ENCODE measurements at regions not wholly inside any gene's neighbourhood (a gene's known extent, or its start where the extent isn't known, plus 50 kb on each side); places are given as distances from the start of the nearest gene placed in this dataset.
"Not testable (repeated sequence)": the region's sequence is repeated elsewhere in the genome, so short reads cannot be mapped to it uniquely, and the experiment has no call there.

GRCh38 chr5:2569176-2569575 lies 182.3 kb downstream of the IRX2 start:
- DNase-seq: no peak

GRCh38 chr5:2566284-2566683 lies 185.2 kb downstream of the IRX2 start:
- no peak for DNase-seq

- DNase-seq: no peak
Measured at GRCh38 chr5:2565147-2565546, 186.3 kb downstream of the IRX2 start.

DNA sequence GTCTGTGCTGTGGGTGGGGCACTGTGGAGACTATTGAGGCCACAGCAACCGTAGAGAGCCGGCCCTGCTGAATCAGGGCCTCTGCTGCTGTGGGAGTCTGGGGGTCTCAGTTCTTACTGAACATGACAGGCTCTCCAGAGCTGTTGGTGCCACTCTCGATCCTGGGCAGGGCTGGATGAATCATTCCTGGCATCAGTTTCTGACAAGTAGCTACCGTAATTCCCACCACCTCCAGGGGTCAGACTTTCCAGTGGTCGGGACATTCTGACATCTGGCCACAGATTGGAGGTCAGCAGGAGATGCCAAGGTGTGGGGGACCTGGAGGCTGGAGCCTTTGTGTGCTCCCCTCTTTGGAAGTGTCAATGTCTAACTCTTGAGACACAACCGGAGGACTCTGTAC lies 188.4 kb downstream of the IRX2 start:
- DNase-seq: no peak

GRCh38 chr5:2562036-2562435 lies 189.4 kb downstream of the IRX2 start:
- DNase-seq: no peak

- no peak for DNase-seq
Measured at GRCh38 chr5:2560435-2560834, 191.0 kb downstream of the IRX2 start.

- no peak for DNase-seq
Measured at GRCh38 chr5:2557435-2557834, 194.0 kb downstream of the IRX2 start.

- DNase-seq: no peak
Measured at GRCh38 chr5:2556375-2556966, 195.0 kb downstream of the IRX2 start.

DNA sequence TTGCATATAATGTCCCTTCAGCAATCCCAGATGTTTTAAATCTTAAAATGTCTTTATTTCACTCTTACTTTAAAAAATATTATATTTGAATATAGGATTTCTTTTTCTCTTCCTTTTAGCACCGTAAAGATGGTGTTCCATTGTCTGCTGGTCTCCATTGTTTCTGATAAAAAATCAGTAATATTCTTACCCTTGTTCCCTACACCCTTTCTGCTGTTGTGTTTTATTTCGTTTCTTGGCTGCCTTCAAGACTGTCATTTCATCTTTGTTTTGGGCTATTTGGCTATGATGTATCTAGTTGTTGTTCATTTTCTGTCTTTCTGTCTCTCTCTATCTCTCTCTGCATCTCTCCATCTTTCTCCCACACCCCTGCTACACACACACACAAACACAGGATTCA lies 197.9 kb downstream of the IRX2 start:
- no peak for DNase-seq

GRCh38 chr5:2550509-2550908 lies 201.0 kb downstream of the IRX2 start:
- no peak for DNase-seq

- DNase-seq: no peak
Measured at GRCh38 chr5:2549900-2550299, 201.6 kb downstream of the IRX2 start.

- DNase-seq: no peak
Measured at GRCh38 chr5:2549354-2549753, 202.1 kb downstream of the IRX2 start.

DNA sequence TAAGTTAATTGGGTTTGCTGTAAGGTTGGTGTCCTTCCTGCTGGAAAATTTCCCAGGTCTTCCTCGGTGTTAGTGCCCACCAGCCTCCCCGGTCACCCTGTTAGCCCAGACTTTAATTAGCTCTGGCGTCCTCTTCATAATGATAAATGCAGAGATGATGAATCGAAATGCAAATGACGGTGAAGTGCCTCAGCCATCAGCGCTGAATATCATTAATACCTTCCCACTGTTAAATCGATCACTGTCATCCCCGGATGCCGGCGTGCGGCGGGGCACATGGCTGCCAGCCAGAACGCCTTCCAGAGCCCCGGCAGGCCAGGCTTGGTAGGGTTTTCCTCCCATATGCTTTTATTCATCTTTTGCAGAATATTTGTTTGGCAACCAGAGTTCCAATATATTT lies 204.5 kb downstream of the IRX2 start:
- DNase-seq: no peak

DNA sequence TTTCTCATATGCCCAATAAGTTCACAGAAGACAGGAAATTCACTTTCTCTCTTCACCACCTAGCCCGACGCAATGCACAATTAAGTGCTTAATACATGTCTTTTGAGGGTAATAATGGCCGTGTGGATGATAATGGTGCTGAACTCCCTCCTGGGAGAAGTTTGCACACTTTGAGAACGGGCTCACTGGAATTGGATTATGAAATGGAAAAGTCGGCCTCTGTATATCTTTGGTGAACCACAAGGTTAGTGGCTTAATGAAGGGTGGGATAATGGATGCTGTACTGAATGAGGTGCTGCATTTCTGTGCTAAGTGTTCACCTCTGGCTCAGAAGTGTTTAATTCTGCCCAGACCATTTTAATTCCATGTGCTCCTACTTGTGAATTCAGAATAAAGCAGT lies 207.5 kb downstream of the IRX2 start:
- no peak for DNase-seq

- DNase-seq: no peak
Measured at GRCh38 chr5:2542821-2543220, 208.7 kb downstream of the IRX2 start.

DNA sequence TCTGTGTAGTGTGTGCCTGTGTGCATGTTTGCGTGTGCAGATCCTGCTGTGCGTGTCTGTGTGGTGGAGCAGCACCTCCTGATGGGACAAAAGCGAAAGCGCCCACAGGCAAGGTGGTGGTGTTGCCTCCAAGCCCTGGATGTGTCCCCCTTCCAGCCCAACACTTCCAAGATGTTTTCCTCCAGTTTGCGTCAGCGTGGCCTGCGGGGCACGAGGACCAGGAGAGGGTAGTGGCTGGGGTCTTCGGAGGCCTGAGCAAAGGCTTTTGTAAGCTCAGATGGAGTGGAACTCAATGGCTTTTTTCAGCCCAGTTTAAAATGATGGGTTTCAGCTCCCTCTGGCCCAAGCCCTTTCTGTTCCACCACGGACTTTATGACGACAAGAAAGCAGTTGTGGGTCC lies 209.5 kb downstream of the IRX2 start:
- no peak for DNase-seq

GRCh38 chr5:2538169-2538568 lies 213.3 kb downstream of the IRX2 start:
- DNase-seq: no peak

- DNase-seq: no peak
Measured at GRCh38 chr5:2537378-2538145, 213.9 kb downstream of the IRX2 start.

DNA sequence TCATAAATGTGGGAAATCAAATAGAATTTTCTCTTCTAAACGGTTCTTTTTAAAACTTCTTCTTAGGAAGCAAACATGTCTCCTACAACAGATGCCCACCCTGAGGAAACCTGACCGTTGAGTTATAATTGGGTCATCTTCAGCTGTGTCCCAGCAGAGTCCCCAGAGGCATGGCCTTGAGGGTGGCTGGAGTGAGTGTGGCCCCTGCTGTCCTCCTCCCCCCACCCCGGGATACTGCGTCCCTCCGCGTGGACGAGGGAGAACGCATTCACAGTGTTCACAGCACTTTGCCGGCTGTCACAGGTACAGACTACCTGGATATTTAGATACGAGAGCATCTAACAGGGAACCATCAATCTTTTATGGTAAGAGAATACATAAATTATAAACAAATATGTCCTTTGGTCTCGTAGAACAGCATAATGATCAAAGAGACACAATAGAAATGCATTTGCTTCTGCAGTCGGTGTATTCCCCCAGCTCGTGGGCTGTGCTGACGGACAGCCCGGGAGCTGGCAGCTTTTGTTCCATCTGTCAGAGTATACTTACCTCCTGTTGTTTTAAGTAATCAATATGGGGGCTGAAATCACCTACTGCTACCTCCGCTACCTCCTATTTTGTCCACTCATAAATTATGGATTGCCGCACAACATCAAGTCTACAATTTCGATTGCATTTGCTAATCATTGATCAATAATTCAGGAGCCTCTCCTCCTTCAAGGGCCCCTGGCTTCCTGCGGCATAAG lies 214.7 kb downstream of the IRX2 start:
- DNase-seq: no peak

- DNase-seq: no peak
Measured at GRCh38 chr5:2534970-2535369, 216.5 kb downstream of the IRX2 start.

- DNase-seq: no peak
Measured at GRCh38 chr5:2534251-2534650, 217.2 kb downstream of the IRX2 start.

DNA sequence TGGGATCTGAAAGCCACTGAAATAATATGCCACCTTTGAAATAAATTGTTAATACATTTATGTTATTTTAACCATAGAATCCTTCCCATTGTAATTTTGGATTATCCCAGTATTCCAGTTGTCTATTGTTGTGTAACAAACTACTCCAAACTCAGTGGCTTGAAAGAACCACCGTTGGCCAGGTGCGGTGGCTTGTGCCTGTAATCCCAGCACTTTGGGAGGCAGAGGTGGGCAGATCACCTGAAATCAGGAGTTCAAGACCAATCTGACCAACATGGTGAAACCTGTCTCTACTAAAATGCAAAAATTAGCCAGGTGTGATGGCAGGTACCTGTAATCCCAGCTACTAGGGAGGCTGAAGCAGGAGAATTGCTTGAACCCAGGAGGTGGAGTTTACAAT lies 217.6 kb downstream of the IRX2 start:
- DNase-seq: not testable (repeated sequence)

- no peak for DNase-seq
Measured at GRCh38 chr5:2532809-2533208, 218.7 kb downstream of the IRX2 start.

GRCh38 chr5:2531318-2531717 lies 220.2 kb downstream of the IRX2 start:
- no peak for DNase-seq

Measured in CD4-positive, alpha-beta T cell treated with Interleukin-17A for 4 hours (primary cell).